Fibroblast of lung (primary cell): ENCODE measurements at regions not wholly inside any gene's neighbourhood (a gene's known extent, or its start where the extent isn't known, plus 50 kb on each side); places are given as distances from the start of the nearest gene placed in this dataset.

Source experiments
- DNase-seq, 2 donors: peaks; one replicate each; pipeline versions ENCODE4 v3.0.0 to v3.0.0-alpha.2; 2010; ENCODE audit warnings: low read depth in 2 of 2
- H2AFZ ChIP-seq: 2 replicates; pipeline ENCODE4 v1.5.1; 2012; ENCODE audit warnings: low read length, control low read depth, inconsistent platforms
- H3K27ac ChIP-seq: 2 replicates; pipeline ENCODE4 v1.5.1; 2011; ENCODE audit warnings: low read length, control low read depth; ENCODE audit not compliant: insufficient read depth
- H3K27me3 ChIP-seq: 2 replicates; pipeline ENCODE4 v1.5.1; 2011; ENCODE audit warnings: mild to moderate bottlenecking, low read length; ENCODE audit not compliant: control insufficient read depth, insufficient read depth
- H3K36me3 ChIP-seq: 2 replicates; pipeline ENCODE4 v1.5.1; 2011; ENCODE audit warnings: low read length; ENCODE audit not compliant: control insufficient read depth, insufficient read depth
- H3K4me1 ChIP-seq: 2 replicates; pipeline ENCODE4 v1.5.1; 2011; ENCODE audit warnings: low read length; ENCODE audit not compliant: control insufficient read depth, insufficient read depth; ENCODE audit errors: extremely low read depth
- H3K4me2 ChIP-seq: 2 replicates; pipeline ENCODE4 v1.5.1; 2011; ENCODE audit warnings: low read length, control low read depth; ENCODE audit not compliant: insufficient read depth; ENCODE audit errors: extremely low read depth
- H3K4me3 ChIP-seq, 4 experiments: fragments of 200-600 bp in 1 of 4; sonication (generic) in 1 of 4; replicated peaks in 1 of 4; 2 replicates each; pipeline ENCODE4 v1.5.1; 2011 to 2016; ENCODE audit warnings: low read length in 4 of 4, low read depth in 3 of 4, mild to moderate bottlenecking in 3 of 4, control low read depth in 2 of 4, inconsistent platforms in 1 of 4, mixed read lengths in 1 of 4; ENCODE audit not compliant: insufficient read depth in 1 of 4; ENCODE audit errors: control extremely low read depth in 1 of 4
- H3K79me2 ChIP-seq: 2 replicates; pipeline ENCODE4 v1.5.1; 2012; ENCODE audit warnings: mild to moderate bottlenecking, low read length, inconsistent platforms; ENCODE audit not compliant: control insufficient read depth, insufficient read depth
- H3K9ac ChIP-seq: 2 replicates; pipeline ENCODE4 v1.5.1; 2011; ENCODE audit warnings: mild to moderate bottlenecking, low read length, control low read depth; ENCODE audit not compliant: insufficient read depth
- H3K9me3 ChIP-seq: 2 replicates; pipeline ENCODE4 v1.5.1; 2012; ENCODE audit warnings: low read depth, low read length; ENCODE audit not compliant: control insufficient read depth, insufficient read depth
- H4K20me1 ChIP-seq: 2 replicates; pipeline ENCODE4 v1.5.1; 2011; ENCODE audit warnings: low read length; ENCODE audit not compliant: control insufficient read depth, insufficient read depth; ENCODE audit errors: extremely low read depth
- CTCF ChIP-seq, 2 donors: IDR thresholded peaks in 1 of 2; conservative IDR thresholded peaks in 1 of 2; 1 replicate in 1 of 2; 2 replicates in 1 of 2; pipeline ENCODE4 v1.5.1; 2011 to 2012; ENCODE audit warnings: low read length in 2 of 2, control low read depth in 1 of 2, inconsistent platforms in 1 of 2, low read depth in 1 of 2, mild to moderate bottlenecking in 1 of 2
- EZH2 ChIP-seq: IDR thresholded peaks from 2 replicates; pipeline ENCODE4 v1.5.1; 2012; ENCODE audit warnings: low read length, control low read depth, mild to moderate bottlenecking; ENCODE audit errors: missing control alignments

- Histone ChIP-seq H3K9ac (no peak overlapping the region), H3K4me1 (no peaks in the 10 kb centered on the region), H3K9me3 (no peaks in the 10 kb centered on the region), H3K27ac (no peak overlapping the region), H3K79me2 (no peaks in the 10 kb centered on the region), H2AFZ (no peak overlapping the region), H4K20me1 (no peaks in the 10 kb centered on the region), H3K4me2 (no peak overlapping the region), H3K4me3 (no peak overlapping the region), H3K36me3 (no peaks in the 10 kb centered on the region), H3K27me3 (no peaks in the 10 kb centered on the region)
- DNase-seq: peak; percentile 36
- TF ChIP-seq EZH2 (no peak), CTCF (conservative IDR thresholded peaks at IDR 0.05 in 1 of 2, IDR thresholded peaks at IDR 0.05 in 1 of 2; ENCODE audit: low read depth in 1 of 2, low read length in 2 of 2) (peak; percentile 39)
Observed at GRCh38 chr4:64584981-64585557, 175.8 kb upstream of the TECRL start.

- no peaks in the 10 kb centered on the region for H4K20me1 ChIP-seq
- no peaks in the 10 kb centered on the region for H3K36me3 ChIP-seq
- no peaks in the 10 kb centered on the region for H3K79me2 ChIP-seq
- H3K4me1 ChIP-seq: no peaks in the 10 kb centered on the region
- no peak overlapping the region for H2AFZ ChIP-seq
- H3K4me3 ChIP-seq: no peak overlapping the region
- TF ChIP-seq CTCF (conservative IDR thresholded peaks at IDR 0.05 in 1 of 2, IDR thresholded peaks at IDR 0.05 in 1 of 2; ENCODE audit: low read depth in 1 of 2, low read length in 2 of 2) (no peak), EZH2 (no peak)
- H3K27ac ChIP-seq: no peak overlapping the region
- no peak for DNase-seq
- no peak overlapping the region for H3K4me2 ChIP-seq
- H3K9me3 ChIP-seq: no peaks in the 10 kb centered on the region
- no peaks in the 10 kb centered on the region for H3K27me3 ChIP-seq
- no peak overlapping the region for H3K9ac ChIP-seq
Observed at GRCh38 chr4:64584125-64584524, 174.9 kb upstream of the TECRL start.

- Histone ChIP-seq H3K4me1 (no peaks in the 10 kb centered on the region), H2AFZ (no peak overlapping the region), H3K9ac (no peak overlapping the region), H3K27me3 (no peaks in the 10 kb centered on the region), H3K27ac (no peak overlapping the region), H3K36me3 (no peaks in the 10 kb centered on the region), H4K20me1 (no peaks in the 10 kb centered on the region), H3K9me3 (no peaks in the 10 kb centered on the region), H3K4me3 (no peak overlapping the region), H3K79me2 (no peaks in the 10 kb centered on the region), H3K4me2 (no peak overlapping the region)
- TF ChIP-seq EZH2: no peak
- no peak for TF ChIP-seq CTCF (conservative IDR thresholded peaks at IDR 0.05 in 1 of 2, IDR thresholded peaks at IDR 0.05 in 1 of 2; ENCODE audit: low read depth in 1 of 2, low read length in 2 of 2)
- DNase-seq: no peak
Observed at GRCh38 chr4:64582492-64582891, 173.2 kb upstream of the TECRL start.
